H1 (cell line): ENCODE measurements at regions not wholly inside any gene's neighbourhood (a gene's known extent, or its start where the extent isn't known, plus 50 kb on each side); places are given as distances from the start of the nearest gene placed in this dataset.

Source experiments
- CTCF ChIA-PET: fragments of 300-600 bp; sonication (Branson Sonifier 250); formaldehyde crosslinking; loops from one replicate; lab custom pipeline; 2021; ENCODE audit not compliant: partially characterized antibody; lab: Charles Lee
- POLR2A ChIA-PET: fragments of 300-600 bp; sonication (Branson Sonifier 250); formaldehyde crosslinking; loops from one replicate; lab custom pipeline; 2021; ENCODE audit warnings: inconsistent platforms; ENCODE audit not compliant: partially characterized antibody; lab: Charles Lee
- DNase-seq, 2 experiments: peaks; one replicate each; pipeline versions ENCODE4 v3.0.0 to v3.0.0-alpha.2; 2010 to 2022; ENCODE audit warnings: low spot score in 2 of 2, low read depth in 1 of 2, mixed read lengths in 1 of 2
- FAIRE-seq: peaks from 2 replicates; lab custom pipeline; 2011; peaks lifted over from hg19 to GRCh38; lab: Jason Lieb, UNC
- H2AFZ ChIP-seq: 2 replicates; pipeline ENCODE4 v1.8.1; 2012; ENCODE audit warnings: low read length, inconsistent platforms
- H2AK5ac ChIP-seq: 2 replicates; pipeline ENCODE4 v1.6.1; 2013; ENCODE audit warnings: low read depth, low read length
- H2BK120ac ChIP-seq: replicated peaks from 2 replicates; pipeline ENCODE3; 2013; ENCODE audit warnings: low read depth, low read length, inconsistent platforms
- H2BK12ac ChIP-seq: 2 replicates; pipeline ENCODE4 v1.6.1; 2013; ENCODE audit warnings: low read depth, low read length
- H2BK15ac ChIP-seq: 2 replicates; pipeline ENCODE4 v1.6.1; 2013; ENCODE audit warnings: low read length
- H2BK20ac ChIP-seq: 2 replicates; pipeline ENCODE4 v1.6.1; 2013; ENCODE audit warnings: low read length
- H2BK5ac ChIP-seq: 2 replicates; pipeline ENCODE4 v1.6.1; 2013; ENCODE audit warnings: low read depth, low read length
- H3K14ac ChIP-seq: 2 replicates; pipeline ENCODE4 v1.6.1; 2013; ENCODE audit warnings: inconsistent platforms; ENCODE audit not compliant: insufficient read length
- H3K18ac ChIP-seq: 2 replicates; pipeline ENCODE4 v1.6.1; 2013; ENCODE audit warnings: low read length; ENCODE audit errors: extremely low read depth
- H3K23ac ChIP-seq: 2 replicates; pipeline ENCODE4 v1.6.1; 2013; ENCODE audit warnings: inconsistent platforms; ENCODE audit not compliant: insufficient read length
- H3K23me2 ChIP-seq: 2 replicates; pipeline ENCODE4 v1.6.1; 2013; ENCODE audit warnings: low read depth, low read length
- H3K27ac ChIP-seq: 2 replicates; pipeline ENCODE4 v1.6.1; 2011; ENCODE audit warnings: low read depth, low read length, inconsistent platforms
- H3K27me3 ChIP-seq, 4 experiments: replicated peaks in 1 of 4; 1 replicate in 1 of 4; 2 replicates in 3 of 4; pipeline versions ENCODE4 v1.6.1 to v1.8.1; 2011 to 2013; ENCODE audit warnings: low read length in 3 of 4, mild to moderate bottlenecking in 3 of 4, inconsistent platforms in 2 of 4, mixed read lengths in 2 of 4, moderate library complexity in 1 of 4; ENCODE audit not compliant: control insufficient read depth in 3 of 4, insufficient read depth in 3 of 4; ENCODE audit errors: extremely low read depth in 1 of 4
- H3K36me3 ChIP-seq, 4 experiments: 2 replicates each; pipeline versions ENCODE4 v1.6.1 to v1.8.1; 2011 to 2013; ENCODE audit warnings: mild to moderate bottlenecking in 4 of 4, low read length in 3 of 4, moderate library complexity in 2 of 4, control low read depth in 1 of 4, inconsistent platforms in 1 of 4; ENCODE audit not compliant: insufficient read depth in 4 of 4, control insufficient read depth in 2 of 4
- H3K4ac ChIP-seq: replicated peaks from 2 replicates; pipeline ENCODE3; 2013; ENCODE audit warnings: low read length, low read depth, mixed read lengths, inconsistent platforms; ENCODE audit not compliant: insufficient read length
- H3K4me1 ChIP-seq, 4 experiments: replicated peaks in 1 of 4; 1 replicate in 1 of 4; 2 replicates in 3 of 4; pipeline versions ENCODE4 v1.6.1 to v1.8.1; 2011 to 2013; ENCODE audit warnings: low read length in 3 of 4, inconsistent platforms in 2 of 4, mixed read lengths in 1 of 4; ENCODE audit not compliant: insufficient read depth in 4 of 4, control insufficient read depth in 3 of 4
- H3K4me2 ChIP-seq, 2 experiments: 2 replicates each; pipeline versions ENCODE4 v1.6.1 to v1.8.1; 2011 to 2013; ENCODE audit warnings: low read depth in 2 of 2, low read length in 2 of 2, control low read depth in 1 of 2, inconsistent platforms in 1 of 2, mild to moderate bottlenecking in 1 of 2; ENCODE audit not compliant: insufficient read depth in 1 of 2
- H3K4me3 ChIP-seq, 4 experiments: fragments of 200-600, 300-600 bp in 1 of 4; sonication (generic), shearing (Covaris generic), sonication (Bioruptor Twin) in 1 of 4; 2 replicates each; pipeline versions ENCODE4 v1.5.1 to v1.8.1; 2011 to 2016; ENCODE audit warnings: low read length in 4 of 4, low read depth in 3 of 4, control low read depth in 2 of 4, inconsistent platforms in 2 of 4, mild to moderate bottlenecking in 2 of 4, mixed read lengths in 1 of 4, moderate library complexity in 1 of 4; ENCODE audit not compliant: insufficient read depth in 2 of 4; ENCODE audit errors: extremely low read depth in 1 of 4
- H3K56ac ChIP-seq: replicated peaks from 2 replicates; pipeline ENCODE3; 2013; ENCODE audit warnings: low read depth, mild to moderate bottlenecking, mixed read lengths, low read length, inconsistent platforms; ENCODE audit not compliant: insufficient read length
- H3K79me1 ChIP-seq: 2 replicates; pipeline ENCODE4 v1.6.1; 2013; ENCODE audit warnings: low read depth, low read length, control low read depth
- H3K79me2 ChIP-seq, 2 experiments: 2 replicates each; pipeline versions ENCODE4 v1.6.1 to v1.8.1; 2012 to 2013; ENCODE audit warnings: low read length in 2 of 2, mild to moderate bottlenecking in 2 of 2, inconsistent platforms in 1 of 2; ENCODE audit not compliant: insufficient read depth in 2 of 2, control insufficient read depth in 1 of 2
- H3K9ac ChIP-seq, 4 experiments: replicated peaks in 1 of 4; 1 replicate in 1 of 4; 2 replicates in 3 of 4; pipeline versions ENCODE4 v1.6.1 to v1.8.1; 2011 to 2013; ENCODE audit warnings: low read depth in 3 of 4, low read length in 3 of 4, control low read depth in 2 of 4, mild to moderate bottlenecking in 2 of 4, moderate library complexity in 2 of 4, inconsistent platforms in 1 of 4; ENCODE audit errors: extremely low read depth in 1 of 4
- H3K9me3 ChIP-seq, 2 experiments: 2 replicates each; pipeline versions ENCODE4 v1.6.1 to v1.8.1; 2012 to 2013; ENCODE audit warnings: mild to moderate bottlenecking in 2 of 2, moderate library complexity in 2 of 2, control low read depth in 1 of 2, inconsistent platforms in 1 of 2, low read depth in 1 of 2, low read length in 1 of 2, mixed read lengths in 1 of 2; ENCODE audit not compliant: insufficient read depth in 2 of 2
- H4K20me1 ChIP-seq, 2 experiments: replicated peaks in 1 of 2; 2 replicates each; pipeline versions ENCODE3 to v1.8.1; 2011 to 2013; ENCODE audit warnings: inconsistent platforms in 2 of 2, low read length in 2 of 2, mild to moderate bottlenecking in 1 of 2; ENCODE audit not compliant: insufficient read depth in 2 of 2, control insufficient read depth in 1 of 2
- H4K5ac ChIP-seq: 2 replicates; pipeline ENCODE4 v1.6.1; 2013; ENCODE audit warnings: low read length, low read depth, mixed read lengths, inconsistent platforms; ENCODE audit not compliant: insufficient read length
- H4K8ac ChIP-seq: 2 replicates; pipeline ENCODE4 v1.8.0; 2013; ENCODE audit warnings: mild to moderate bottlenecking, moderate library complexity, low read length, inconsistent platforms; ENCODE audit not compliant: insufficient read depth; ENCODE audit errors: extremely low read depth
- H4K91ac ChIP-seq: replicated peaks from 2 replicates; pipeline ENCODE3; 2013; ENCODE audit warnings: low read length, mixed read lengths, inconsistent platforms; ENCODE audit not compliant: insufficient read length
- ATF3 ChIP-seq: IDR thresholded peaks from 2 replicates; pipeline ENCODE4 v1.6.1; 2011; ENCODE audit warnings: low read depth, mild to moderate bottlenecking, low read length; ENCODE audit not compliant: insufficient read depth
- GABPA ChIP-seq: IDR thresholded peaks from 2 replicates; pipeline ENCODE4 v1.6.1; 2011; ENCODE audit warnings: mild to moderate bottlenecking, low read length, moderate library complexity, borderline replicate concordance; ENCODE audit not compliant: insufficient read depth
- WGBS, 2 experiments: shearing (Covaris generic) in 1 of 2; methylation state at CpG; one replicate each; pipeline versions ENCODE4 v1.1.6 to v1.1.7; 2013 to 2015; ENCODE audit warnings: low lambda C conversion rate in 2 of 2, mixed read lengths in 2 of 2, inconsistent platforms in 1 of 2, low coverage in 1 of 2, missing lambda C conversion rate in 1 of 2; ENCODE audit not compliant: insufficient replicate concordance in 2 of 2, insufficient coverage in 1 of 2, insufficient read length in 1 of 2; ENCODE audit errors: extremely low coverage in 1 of 2, missing lambda C conversion rate in 1 of 2; 5-methylcytosine and 5-hydroxymethylcytosine counted together

DNA sequence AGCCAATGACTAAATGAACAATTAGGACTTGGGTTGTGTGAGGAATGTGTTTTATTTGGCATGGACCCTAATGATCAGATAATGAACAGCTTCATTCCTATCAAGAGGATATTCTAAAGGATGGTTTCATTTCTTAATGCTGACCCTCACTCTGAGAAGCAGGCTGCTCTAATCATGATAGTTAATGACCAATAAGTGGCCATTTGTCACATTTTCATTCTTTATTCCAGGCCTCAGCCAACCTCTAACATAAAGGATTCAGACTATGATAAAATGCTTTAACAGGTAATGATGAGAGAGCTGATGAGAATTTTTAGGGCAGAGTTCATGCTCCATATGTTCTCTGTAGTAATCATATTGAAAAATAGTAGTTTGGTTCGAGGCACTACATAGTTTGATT, 301.5 kb upstream of the ARRDC3 start:
- Histone ChIP-seq H2BK20ac (no peak overlapping the region), H3K79me1 (no peaks in the 10 kb centered on the region), H3K9me3 (no peaks in the 10 kb centered on the region), H4K5ac (no peak overlapping the region), H3K4ac (no peak overlapping the region), H3K14ac (no peak overlapping the region), H3K4me2 (no peak overlapping the region), H3K18ac (no peak overlapping the region), H2BK120ac (no peak overlapping the region), H3K4me1 (no peaks in the 10 kb centered on the region), H4K91ac (no peak overlapping the region), H4K20me1 (no peaks in the 10 kb centered on the region), H3K27me3 (no peaks in the 10 kb centered on the region), H2AK5ac (no peak overlapping the region), H3K23ac (no peak overlapping the region), H4K8ac (no peak overlapping the region), H2BK12ac (no peak overlapping the region), H3K23me2 (no peaks in the 10 kb centered on the region), H3K36me3 (no peaks in the 10 kb centered on the region), H2BK5ac (no peak overlapping the region), H2BK15ac (no peak overlapping the region), H3K56ac (no peak overlapping the region), H3K4me3 (no peak overlapping the region), H3K9ac (no peak overlapping the region), H3K79me2 (no peaks in the 10 kb centered on the region), H2AFZ (no peak overlapping the region), H3K27ac (no peak overlapping the region)
- CTCF ChIA-PET = no interaction called here
- POLR2A ChIA-PET = no interaction called here
- DNase-seq = no peak
- WGBS, 2 experiments = 88% methylated on average over 1 of the region's 1 CpG; no CpG with 5 or more reads in 1 of the 2 experiments
- no peak for FAIRE-seq
- TF ChIP-seq GABPA (no peak), ATF3 (no peak)
